ENCODE measurements at regions not wholly inside any gene's neighbourhood (a gene's known extent, or its start where the extent isn't known, plus 50 kb on each side); places are given as distances from the start of the nearest gene placed in this dataset.

- DNase-seq (ENCODE audit: low read depth, low spot score): no peak
- no peak overlapping the region for H3K4me3 Mint-ChIP-seq
- no peaks in the 10 kb centered on the region for H3K9me3 Mint-ChIP-seq
- no peak overlapping the region for H3K27ac Mint-ChIP-seq (ENCODE audit: unreplicated experiment)
- H3K36me3 Mint-ChIP-seq (ENCODE audit: low read depth): no peaks in the 10 kb centered on the region
- TF ChIP-seq, protein P1, sequence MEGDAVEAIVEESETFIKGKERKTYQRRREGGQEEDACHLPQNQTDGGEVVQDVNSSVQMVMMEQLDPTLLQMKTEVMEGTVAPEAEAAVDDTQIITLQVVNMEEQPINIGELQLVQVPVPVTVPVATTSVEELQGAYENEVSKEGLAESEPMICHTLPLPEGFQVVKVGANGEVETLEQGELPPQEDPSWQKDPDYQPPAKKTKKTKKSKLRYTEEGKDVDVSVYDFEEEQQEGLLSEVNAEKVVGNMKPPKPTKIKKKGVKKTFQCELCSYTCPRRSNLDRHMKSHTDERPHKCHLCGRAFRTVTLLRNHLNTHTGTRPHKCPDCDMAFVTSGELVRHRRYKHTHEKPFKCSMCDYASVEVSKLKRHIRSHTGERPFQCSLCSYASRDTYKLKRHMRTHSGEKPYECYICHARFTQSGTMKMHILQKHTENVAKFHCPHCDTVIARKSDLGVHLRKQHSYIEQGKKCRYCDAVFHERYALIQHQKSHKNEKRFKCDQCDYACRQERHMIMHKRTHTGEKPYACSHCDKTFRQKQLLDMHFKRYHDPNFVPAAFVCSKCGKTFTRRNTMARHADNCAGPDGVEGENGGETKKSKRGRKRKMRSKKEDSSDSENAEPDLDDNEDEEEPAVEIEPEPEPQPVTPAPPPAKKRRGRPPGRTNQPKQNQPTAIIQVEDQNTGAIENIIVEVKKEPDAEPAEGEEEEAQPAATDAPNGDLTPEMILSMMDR (conservative IDR thresholded peaks at IDR 0.05): no peak
- H3K4me1 Mint-ChIP-seq: no peaks in the 10 kb centered on the region
- H3K27me3 Mint-ChIP-seq (ENCODE audit: low read depth): peaks cover 71% of the 10 kb centered on the region
These were observed 55.0 kb downstream of the FOXA2 start for GRCh38 chr20:22529150-22530019.

DNA sequence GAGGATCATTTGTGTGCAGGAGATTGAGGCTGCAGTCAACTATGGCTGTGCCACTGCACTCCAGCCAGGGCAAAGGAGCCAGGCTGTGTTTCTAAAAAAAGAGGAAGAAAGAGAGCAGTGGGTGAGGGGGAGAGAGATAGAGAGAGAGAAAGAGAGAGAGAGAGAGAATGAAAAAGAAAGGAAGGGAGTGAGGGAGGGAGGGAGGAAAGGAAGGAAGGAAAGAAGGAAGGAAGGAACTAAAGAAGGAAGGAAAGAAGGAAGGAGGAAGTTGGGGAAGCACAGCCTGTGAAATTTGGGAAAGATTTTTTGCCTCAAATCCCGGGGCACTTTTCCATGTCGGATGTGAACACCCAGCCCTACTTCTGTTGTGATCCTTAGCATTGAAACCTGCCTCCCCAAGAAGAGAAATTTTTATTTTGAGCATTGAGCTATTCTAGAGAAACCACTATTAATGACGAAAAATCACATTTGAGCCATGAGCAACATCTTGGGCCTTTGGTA is 57.8 kb downstream of the FOXA2 start:
- Mint-ChIP-seq H3K4me3 (no peak overlapping the region), H3K9me3 (no peaks in the 10 kb centered on the region), H3K27ac (ENCODE audit: unreplicated experiment) (no peak overlapping the region), H3K4me1 (no peaks in the 10 kb centered on the region), H3K36me3 (ENCODE audit: low read depth) (no peaks in the 10 kb centered on the region), H3K27me3 (ENCODE audit: low read depth) (peaks cover 71% of the 10 kb centered on the region)
- TF ChIP-seq, protein P1 (conservative IDR thresholded peaks at IDR 0.05): no peak
- DNase-seq (ENCODE audit: low read depth, low spot score): no peak

GRCh38 chr20:22525821-22526220 is 58.6 kb downstream of the FOXA2 start:
- Mint-ChIP-seq H3K27me3 (ENCODE audit: low read depth) (peaks cover 64% of the 10 kb centered on the region), H3K9me3 (no peaks in the 10 kb centered on the region), H3K4me1 (no peaks in the 10 kb centered on the region), H3K36me3 (ENCODE audit: low read depth) (no peaks in the 10 kb centered on the region), H3K27ac (ENCODE audit: unreplicated experiment) (no peak overlapping the region), H3K4me3 (no peak overlapping the region)
- TF ChIP-seq, protein P1 (conservative IDR thresholded peaks at IDR 0.05): no peak
- no peak for DNase-seq (ENCODE audit: low read depth, low spot score)

- Mint-ChIP-seq H3K4me3 (no peak overlapping the region), H3K27ac (ENCODE audit: unreplicated experiment) (no peak overlapping the region), H3K4me1 (no peaks in the 10 kb centered on the region), H3K9me3 (no peaks in the 10 kb centered on the region), H3K27me3 (ENCODE audit: low read depth) (peaks cover 64% of the 10 kb centered on the region), H3K36me3 (ENCODE audit: low read depth) (no peaks in the 10 kb centered on the region)
- TF ChIP-seq, protein P1 (conservative IDR thresholded peaks at IDR 0.05): no peak
- DNase-seq (ENCODE audit: low read depth, low spot score): no peak
These were observed 59.1 kb downstream of the FOXA2 start for GRCh38 chr20:22525069-22525820.

DNA sequence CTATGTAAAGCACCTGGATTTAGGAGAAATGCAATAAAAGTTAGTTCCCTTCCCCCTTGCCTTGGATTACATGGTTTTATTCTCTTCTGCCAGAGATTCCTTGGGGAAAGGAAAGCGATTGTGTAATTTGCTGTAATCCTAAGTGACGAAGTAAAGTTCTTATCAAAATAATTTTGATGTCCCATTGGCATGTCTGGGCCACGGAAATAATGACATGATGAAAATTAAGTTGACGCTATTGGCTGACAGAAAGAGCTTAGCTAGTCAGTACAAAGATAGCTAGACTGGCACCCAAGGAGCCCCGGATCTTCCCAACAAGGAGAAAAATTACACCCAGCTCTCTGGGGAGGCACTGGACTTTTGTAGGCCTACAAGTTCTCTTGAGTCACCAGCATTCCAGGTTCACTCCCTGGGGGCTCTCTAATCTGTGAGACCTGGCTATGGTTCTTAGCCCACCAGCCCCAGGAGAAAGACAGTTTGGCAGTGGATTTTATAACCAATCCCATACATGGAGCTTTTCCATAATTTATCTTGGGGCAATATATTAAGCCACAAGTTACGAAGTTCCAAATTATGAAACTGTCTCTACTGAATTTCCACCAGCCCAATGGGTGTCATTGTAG is 59.9 kb downstream of the FOXA2 start:
- Mint-ChIP-seq H3K9me3 (no peaks in the 10 kb centered on the region), H3K4me3 (no peak overlapping the region), H3K36me3 (ENCODE audit: low read depth) (no peaks in the 10 kb centered on the region), H3K27ac (ENCODE audit: unreplicated experiment) (no peak overlapping the region), H3K27me3 (ENCODE audit: low read depth) (peaks cover 64% of the 10 kb centered on the region), H3K4me1 (no peaks in the 10 kb centered on the region)
- DNase-seq (ENCODE audit: low read depth, low spot score): no peak
- TF ChIP-seq, protein P1 (conservative IDR thresholded peaks at IDR 0.05): no peak

Data from neural crest cell (in vitro differentiated cells).